Upper lobe of left lung (tissue), 6 donors: ENCODE measurements at regions not wholly inside any gene's neighbourhood (a gene's known extent, or its start where the extent isn't known, plus 50 kb on each side); places are given as distances from the start of the nearest gene placed in this dataset.
"Not testable (repeated sequence)": the region's sequence is repeated elsewhere in the genome, so short reads cannot be mapped to it uniquely, and the experiment has no call there.

ENCODE experiments used
- ATAC-seq, 2 donors: fragments of 200-7000 bp; cut with Tn5 transposase; one replicate each; pipeline ENCODE4 v1.9.1; 2022; ENCODE audit warnings: mild to moderate bottlenecking in 2 of 2, moderate library complexity in 2 of 2; ENCODE audit not compliant: low FRiP score in 2 of 2
- DNase-seq, 2 donors: peaks; one replicate each; pipeline ENCODE4 v3.0.0-alpha.2; 2019 to 2020
- H3K27ac ChIP-seq, 4 donors: fragments of 200-600 bp; sonication (generic); one replicate each; pipeline ENCODE4 v1.5.1; 2016 to 2019
- H3K27me3 ChIP-seq, 4 donors: fragments of 200-600 bp; sonication (generic); one replicate each; pipeline ENCODE4 v1.5.1; 2017 to 2019
- H3K36me3 ChIP-seq, 4 donors: fragments of 200-600 bp; sonication (generic); one replicate each; pipeline ENCODE4 v1.5.1; 2016 to 2019
- H3K4me1 ChIP-seq, 4 donors: fragments of 200-600 bp; sonication (generic); one replicate each; pipeline ENCODE4 v1.5.1; 2018 to 2019
- H3K4me3 ChIP-seq, 4 donors: fragments of 200-600 bp; sonication (generic); one replicate each; pipeline ENCODE4 v1.5.1; 2017 to 2019; ENCODE audit warnings: mild to moderate bottlenecking in 2 of 4, moderate library complexity in 1 of 4
- H3K9me3 ChIP-seq, 4 donors: fragments of 200-600 bp; sonication (generic); one replicate each; pipeline ENCODE4 v1.5.1; 2018 to 2019
- EP300 ChIP-seq, 4 donors: sonication (generic); formaldehyde crosslinking; IDR thresholded peaks; one replicate each; pipeline ENCODE4 v1.5.1; 2017; ENCODE audit warnings: antibody characterized with exemption in 4 of 4, control low read depth in 2 of 4
- POLR2A ChIP-seq, 4 donors: fragments of 450-650 bp; IDR thresholded peaks; one replicate each; pipeline ENCODE4 v1.5.1; 2016 to 2017; ENCODE audit warnings: antibody characterized with exemption in 4 of 4, mild to moderate bottlenecking in 2 of 4
- POLR2AphosphoS5 ChIP-seq, 2 donors: sonication (generic); formaldehyde crosslinking; IDR thresholded peaks; one replicate each; pipeline ENCODE4 v1.5.1; 2017; ENCODE audit warnings: antibody characterized with exemption in 2 of 2
- WGBS, 2 donors: methylation state at CpG; one replicate each; pipeline ENCODE4 v1.1.5; 2017 to 2018; 5-methylcytosine and 5-hydroxymethylcytosine counted together
- small RNA-seq, 4 donors: library from RNA; depleted of rRNA; stranded (forward); fragments of <200 nt; gene quantifications; one replicate each; pipeline ENCODE3, GENCODE V24; 2016
- TF ChIP-seq, protein P1 (sequence below), 6 experiments: fragments of 450-650 bp in 4 of 6; fragments of 200-600 bp in 2 of 6; sonication (generic) in 2 of 6; IDR thresholded peaks; one replicate each; pipeline ENCODE4 v1.5.1; 2016 to 2019; ENCODE audit warnings: antibody characterized with exemption in 6 of 6
- donor health status: DM: no; HTN: no; CAD: no; lungs with moderate emphysema.
- donor health status: DM: no; HTN: yes; CAD: no; lungs with severe emphysema.

DNA sequence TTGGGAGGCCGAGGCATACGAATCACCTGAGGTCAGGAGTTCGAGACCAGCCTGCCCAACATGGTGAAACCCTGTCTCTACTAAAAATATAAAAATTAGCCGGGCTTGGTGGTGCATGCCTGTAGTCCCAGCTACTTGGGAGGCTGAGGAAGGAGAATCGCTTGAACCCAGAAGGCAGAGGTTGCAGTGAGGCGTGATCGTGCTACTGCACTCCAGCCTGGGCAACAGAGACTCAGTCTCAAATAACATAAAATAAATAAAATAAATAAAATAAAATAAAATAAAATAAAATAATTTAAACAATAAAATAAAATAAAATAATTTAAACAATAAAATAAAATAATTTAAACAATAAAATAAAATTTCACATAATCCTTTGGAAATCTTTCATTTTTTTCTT, 149.1 kb downstream of the GOLGA8K start:
- H3K36me3 ChIP-seq, ATAC-seq, H3K4me1 ChIP-seq, H3K4me3 ChIP-seq, H3K9me3 ChIP-seq, H3K27me3 ChIP-seq, H3K27ac ChIP-seq, DNase-seq: not testable (repeated sequence)
- 85 to 100% methylated on average over 1 to 4 of the region's 7 CpGs for WGBS, 2 donors

DNA sequence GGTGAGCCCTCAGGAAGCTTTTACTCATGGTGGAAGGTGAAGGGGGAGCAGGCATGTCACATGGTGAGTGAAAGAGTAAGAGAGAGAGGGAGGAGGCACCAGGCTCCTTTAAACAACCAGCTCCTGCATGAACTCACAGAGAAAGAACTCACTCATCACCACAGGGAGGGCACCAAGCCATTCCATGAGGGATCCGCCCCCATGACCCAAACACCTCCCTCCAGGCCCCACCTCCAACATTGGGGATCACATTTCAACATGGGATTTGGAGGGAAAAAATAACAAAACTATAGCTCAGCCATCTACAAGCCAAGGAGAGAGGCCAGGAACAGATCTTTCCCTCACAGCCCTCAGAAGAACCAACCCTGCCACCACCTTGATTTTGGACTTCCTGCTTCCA, 153.9 kb downstream of the GOLGA8K start:
- ATAC-seq, result not testable (repeated sequence)

DNA sequence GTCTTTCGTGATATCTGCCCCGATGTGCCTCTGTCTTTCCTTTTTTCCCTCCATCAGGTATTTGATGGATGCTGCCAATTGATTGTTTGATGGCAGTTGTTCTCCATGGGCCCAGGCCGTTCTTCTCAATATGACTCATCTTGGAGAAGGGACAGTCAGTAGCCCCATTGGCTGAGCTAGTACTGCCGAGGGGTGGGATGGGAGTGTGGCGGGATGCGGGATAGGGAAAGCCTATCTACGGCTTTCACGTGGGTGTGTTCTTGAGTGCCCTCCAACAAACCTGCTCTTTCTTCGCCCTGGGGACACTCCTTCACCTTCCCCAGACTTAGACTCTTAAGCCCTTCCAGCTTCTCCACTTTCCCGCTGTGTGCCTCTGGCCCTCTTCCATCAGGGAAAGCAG, 159.4 kb downstream of the GOLGA8K start:
- not testable (repeated sequence) for ATAC-seq, H3K9me3 ChIP-seq, H3K4me1 ChIP-seq, H3K27ac ChIP-seq, H3K4me3 ChIP-seq, H3K27me3 ChIP-seq, DNase-seq, H3K36me3 ChIP-seq
- no CpG with 5 or more reads among the region's 10 CpGs for WGBS, 2 donors

More for the DNA sequence above, 153.9 kb downstream of the GOLGA8K start:
- H3K4me1 ChIP-seq, H3K9me3 ChIP-seq, DNase-seq, H3K27ac ChIP-seq, H3K27me3 ChIP-seq, H3K4me3 ChIP-seq, H3K36me3 ChIP-seq: not testable (repeated sequence)
- WGBS, 2 donors, result no CpG with 5 or more reads among the region's 1 CpG

DNA sequence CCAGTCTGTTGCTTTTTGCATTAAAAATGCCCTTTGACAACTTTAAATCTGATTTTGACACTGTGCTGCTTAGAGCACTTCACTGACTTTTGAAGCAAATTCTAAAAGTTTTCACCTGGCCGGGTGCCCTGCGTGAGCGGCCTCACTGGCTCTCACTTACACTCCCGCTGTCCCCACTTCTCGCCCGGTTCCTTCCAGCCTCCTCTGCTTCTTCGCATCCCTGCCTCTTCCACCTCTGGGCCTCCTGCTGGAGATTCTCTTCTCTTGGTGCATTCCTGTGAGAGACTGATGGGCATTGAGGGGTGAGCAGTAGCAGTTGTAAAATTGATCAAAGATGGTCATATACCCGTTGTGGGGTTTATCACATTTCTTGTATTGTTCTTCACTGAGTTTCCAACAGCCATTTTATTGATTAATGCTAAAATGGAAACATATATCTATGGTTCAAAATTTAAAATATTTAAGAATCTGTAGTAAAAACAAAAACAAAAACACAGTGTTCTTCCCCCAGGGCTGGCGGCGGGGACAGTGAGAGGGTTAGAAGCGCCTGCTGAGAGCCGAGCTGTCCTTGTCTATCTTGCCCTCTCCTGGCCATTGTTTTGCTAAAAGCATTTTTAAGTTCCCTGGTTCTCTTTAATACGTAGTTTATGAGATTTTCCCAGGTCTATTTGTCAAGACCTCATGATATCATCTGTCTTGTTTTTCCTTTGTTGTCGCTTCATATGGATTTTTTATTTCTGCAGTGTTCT, 160.1 kb downstream of the GOLGA8K start:
- H3K27ac ChIP-seq, H3K36me3 ChIP-seq, H3K4me3 ChIP-seq, H3K4me1 ChIP-seq, H3K9me3 ChIP-seq, DNase-seq, H3K27me3 ChIP-seq, ATAC-seq: not testable (repeated sequence)
- WGBS, 2 donors, result 93 to 96% methylated on average over 7 of the region's 14 CpGs

DNA sequence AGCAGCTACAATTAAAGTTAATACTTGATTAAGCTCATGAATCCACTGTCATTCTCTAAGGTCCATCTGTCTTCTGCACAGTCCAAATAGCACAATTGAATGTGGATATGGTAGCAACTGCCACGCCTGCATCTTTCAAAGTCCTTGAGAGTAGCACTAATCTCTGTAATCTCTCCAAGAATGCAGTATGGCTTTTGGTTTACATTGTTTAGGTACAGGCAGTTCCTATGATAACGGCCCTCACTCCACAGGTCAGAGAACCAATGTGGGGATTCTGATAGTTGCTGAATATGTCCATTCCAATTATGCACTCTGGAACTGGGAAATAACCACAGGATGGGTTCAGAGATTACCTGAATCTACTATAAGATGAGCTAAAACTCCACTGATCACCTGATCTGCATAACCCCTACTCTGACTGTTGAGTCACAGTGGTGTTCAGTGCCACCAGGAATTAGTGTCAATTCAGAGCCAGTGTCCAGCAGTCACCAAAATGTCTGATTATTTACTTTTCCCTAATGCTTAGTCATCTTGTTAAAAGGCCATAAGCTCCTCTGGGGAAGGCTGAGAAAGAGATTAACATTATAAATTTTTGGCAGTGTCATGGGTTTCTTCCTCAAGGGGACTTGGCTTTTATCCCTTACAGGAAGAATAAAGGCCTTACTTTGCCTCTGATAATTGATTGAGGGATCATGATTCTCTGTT, 175.5 kb downstream of the GOLGA8K start:
- H3K27ac ChIP-seq, H3K9me3 ChIP-seq, ATAC-seq, H3K27me3 ChIP-seq, H3K4me3 ChIP-seq, H3K36me3 ChIP-seq, H3K4me1 ChIP-seq, DNase-seq: not testable (repeated sequence)
- WGBS, 2 donors, result no CpG with 5 or more reads among the region's 2 CpGs

DNA sequence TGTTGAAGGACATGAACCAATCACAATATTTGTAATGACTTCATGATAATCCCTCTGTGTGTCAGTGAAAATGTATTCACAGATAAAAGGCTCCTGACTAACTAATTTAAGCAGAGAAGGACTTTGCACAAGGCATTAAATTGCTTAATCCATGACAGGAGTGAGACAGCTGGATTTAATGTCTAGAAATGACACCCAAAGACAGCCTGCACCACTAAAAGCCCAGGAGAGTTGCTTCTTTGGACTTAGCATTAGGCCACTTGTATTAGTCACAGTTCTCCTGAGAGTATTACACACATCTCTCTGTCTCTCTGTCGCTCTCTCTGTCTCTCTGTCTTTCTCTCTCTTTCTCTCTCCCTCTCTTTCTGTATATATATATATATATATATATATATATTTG, 180.4 kb downstream of the GOLGA8K start:
- Histone ChIP-seq H3K27me3 (no peaks in the 10 kb centered on the region), H3K4me3 (no peak overlapping the region), H3K36me3 (no peaks in the 10 kb centered on the region), H3K27ac (no peak overlapping the region), H3K4me1 (no peaks in the 10 kb centered on the region), H3K9me3 (peaks cover 0 to 8% (median 0%) of the 10 kb centered on the region in 4 donors)
- ATAC-seq (no peak), DNase-seq (no peak)
- WGBS, 2 donors, result 88 to 93% methylated on average over 1 of the region's 1 CpG
- no peak for TF ChIP-seq POLR2AphosphoS5 (IDR thresholded peaks at IDR 0.05)
- TF ChIP-seq EP300 (IDR thresholded peaks at IDR 0.05), result no peak
- no peak for TF ChIP-seq POLR2A (IDR thresholded peaks at IDR 0.05)
- TF ChIP-seq, protein P1, sequence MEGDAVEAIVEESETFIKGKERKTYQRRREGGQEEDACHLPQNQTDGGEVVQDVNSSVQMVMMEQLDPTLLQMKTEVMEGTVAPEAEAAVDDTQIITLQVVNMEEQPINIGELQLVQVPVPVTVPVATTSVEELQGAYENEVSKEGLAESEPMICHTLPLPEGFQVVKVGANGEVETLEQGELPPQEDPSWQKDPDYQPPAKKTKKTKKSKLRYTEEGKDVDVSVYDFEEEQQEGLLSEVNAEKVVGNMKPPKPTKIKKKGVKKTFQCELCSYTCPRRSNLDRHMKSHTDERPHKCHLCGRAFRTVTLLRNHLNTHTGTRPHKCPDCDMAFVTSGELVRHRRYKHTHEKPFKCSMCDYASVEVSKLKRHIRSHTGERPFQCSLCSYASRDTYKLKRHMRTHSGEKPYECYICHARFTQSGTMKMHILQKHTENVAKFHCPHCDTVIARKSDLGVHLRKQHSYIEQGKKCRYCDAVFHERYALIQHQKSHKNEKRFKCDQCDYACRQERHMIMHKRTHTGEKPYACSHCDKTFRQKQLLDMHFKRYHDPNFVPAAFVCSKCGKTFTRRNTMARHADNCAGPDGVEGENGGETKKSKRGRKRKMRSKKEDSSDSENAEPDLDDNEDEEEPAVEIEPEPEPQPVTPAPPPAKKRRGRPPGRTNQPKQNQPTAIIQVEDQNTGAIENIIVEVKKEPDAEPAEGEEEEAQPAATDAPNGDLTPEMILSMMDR (IDR thresholded peaks at IDR 0.05), result no peak

Small RNAs in the stretch of these regions (small RNA-seq; reads per million reads assigned to genes)
- 0 reads per million in 4 donors for gene RNU6-18P
